Subcutaneous abdominal adipose tissue (tissue), 5 donors: ENCODE measurements at regions not wholly inside any gene's neighbourhood (a gene's known extent, or its start where the extent isn't known, plus 50 kb on each side); places are given as distances from the start of the nearest gene placed in this dataset.

Experiments used
- H3K27ac ChIP-seq: one replicate; pipeline ENCODE4 v1.7.0; 2013; ENCODE audit warnings: low read depth, mild to moderate bottlenecking, inconsistent platforms, low read length, moderate library complexity
- H3K27me3 ChIP-seq, 5 donors: one replicate each; pipeline ENCODE4 v1.7.0; 2013; ENCODE audit warnings: low read length in 5 of 5, inconsistent platforms in 1 of 5; ENCODE audit not compliant: control insufficient read depth in 5 of 5, insufficient read depth in 4 of 5
- H3K36me3 ChIP-seq, 5 donors: one replicate each; pipeline ENCODE4 v1.7.0; 2013; ENCODE audit warnings: low read length in 5 of 5; ENCODE audit not compliant: control insufficient read depth in 5 of 5, insufficient read depth in 5 of 5
- H3K4me1 ChIP-seq, 5 donors: one replicate each; pipeline ENCODE4 v1.7.0; 2013; ENCODE audit warnings: low read length in 5 of 5, mild to moderate bottlenecking in 3 of 5, moderate library complexity in 1 of 5; ENCODE audit not compliant: control insufficient read depth in 5 of 5, insufficient read depth in 5 of 5
- H3K4me3 ChIP-seq, 5 donors: one replicate each; pipeline ENCODE4 v1.7.0; 2013; ENCODE audit warnings: low read length in 5 of 5, low read depth in 1 of 5
- H3K9ac ChIP-seq, 5 donors: one replicate each; pipeline ENCODE4 v1.7.0; 2013; ENCODE audit warnings: low read length in 5 of 5, mild to moderate bottlenecking in 4 of 5, moderate library complexity in 3 of 5
- H3K9me3 ChIP-seq, 5 donors: one replicate each; pipeline ENCODE4 v1.7.0; 2013; ENCODE audit warnings: low read length in 5 of 5; ENCODE audit not compliant: control insufficient read depth in 5 of 5
- donor health status: healthy.
- donor health status: healthy.
- donor health status: healthy.
- donor health status: healthy.
- donor health status: healthy.

DNA sequence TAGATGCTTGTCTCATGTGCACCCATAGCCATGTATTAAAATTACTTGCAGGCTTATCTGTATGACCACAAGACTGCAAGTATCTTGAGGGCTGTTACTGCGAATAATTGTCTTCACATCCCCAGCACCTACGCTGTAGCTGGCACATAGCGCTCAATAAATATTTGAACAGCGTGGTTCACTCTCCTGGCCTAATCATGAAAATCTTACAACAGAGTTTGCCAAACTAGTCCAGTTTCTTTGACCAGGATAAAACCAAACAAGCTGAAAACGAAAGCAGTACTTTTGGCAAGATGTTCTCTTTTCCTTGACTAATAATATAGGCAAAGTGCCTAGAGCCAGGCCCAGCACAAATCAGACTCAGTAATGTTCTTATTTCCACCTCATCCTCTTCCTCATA is 106.7 kb downstream of the RPS29 start:
- Histone ChIP-seq H3K36me3 (no peaks in the 10 kb centered on the region), H3K4me3 (no peak overlapping the region), H3K4me1 (no peaks in the 10 kb centered on the region), H3K27me3 (no peaks in the 10 kb centered on the region), H3K9me3 (peaks cover 0 to 5% (median 3%) of the 10 kb centered on the region in 5 donors), H3K9ac (no peak overlapping the region), H3K27ac (no peak overlapping the region)

- H3K4me3 ChIP-seq = no peak overlapping the region
- no peaks in the 10 kb centered on the region for H3K36me3 ChIP-seq
- no peak overlapping the region for H3K27ac ChIP-seq
- H3K27me3 ChIP-seq = no peaks in the 10 kb centered on the region
- peaks cover 0 to 5% (median 3%) of the 10 kb centered on the region in 5 donors for H3K9me3 ChIP-seq
- no peak overlapping the region for H3K9ac ChIP-seq
- no peaks in the 10 kb centered on the region for H3K4me1 ChIP-seq
Measured at GRCh38 chr14:49478784-49479183, 107.4 kb downstream of the RPS29 start.

DNA sequence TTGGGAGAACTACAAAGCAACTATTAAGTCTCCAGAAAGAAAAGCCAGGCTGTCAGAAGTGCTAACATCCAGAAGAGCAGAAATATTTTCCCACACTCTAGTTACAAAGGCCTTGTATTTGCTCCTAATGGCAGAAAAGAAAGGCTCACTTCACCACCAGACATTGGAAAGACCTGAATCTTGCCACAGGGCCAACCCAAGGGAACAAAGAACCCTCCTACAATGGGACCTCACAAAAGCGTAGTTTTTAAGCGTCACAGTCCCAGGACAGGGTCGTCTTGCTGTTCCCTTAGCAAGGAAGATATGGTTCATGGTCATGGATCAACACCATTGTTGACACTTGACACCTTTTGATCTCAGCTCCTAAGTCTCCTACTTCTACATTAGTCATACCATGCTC is 119.1 kb downstream of the RPS29 start:
- H3K27me3 ChIP-seq = peaks cover 0 to 3% (median 0%) of the 10 kb centered on the region in 5 donors
- no peak overlapping the region for H3K27ac ChIP-seq
- H3K4me1 ChIP-seq = no peaks in the 10 kb centered on the region
- no peaks in the 10 kb centered on the region for H3K9me3 ChIP-seq
- H3K36me3 ChIP-seq = no peaks in the 10 kb centered on the region
- no peak overlapping the region for H3K4me3 ChIP-seq
- H3K9ac ChIP-seq = no peak overlapping the region

GRCh38 chr14:49464885-49465284 is 121.3 kb downstream of the RPS29 start:
- Histone ChIP-seq H3K4me3 (no peak overlapping the region), H3K9me3 (no peaks in the 10 kb centered on the region), H3K9ac (no peak overlapping the region), H3K4me1 (no peaks in the 10 kb centered on the region), H3K27ac (no peak overlapping the region), H3K36me3 (no peaks in the 10 kb centered on the region), H3K27me3 (peaks cover 0 to 3% (median 0%) of the 10 kb centered on the region in 5 donors)

- no peak overlapping the region for H3K4me3 ChIP-seq
- no peaks in the 10 kb centered on the region for H3K9me3 ChIP-seq
Measured at GRCh38 chr14:49463146-49463545, 123.0 kb downstream of the RPS29 start.

GRCh38 chr14:49461529-49462401 is 124.4 kb downstream of the RPS29 start:
- Histone ChIP-seq H3K4me1 (no peaks in the 10 kb centered on the region), H3K9ac (no peak overlapping the region), H3K27me3 (no peaks in the 10 kb centered on the region), H3K36me3 (no peaks in the 10 kb centered on the region), H3K4me3 (no peak overlapping the region), H3K27ac (no peak overlapping the region), H3K9me3 (no peaks in the 10 kb centered on the region)

More at GRCh38 chr14:49463146-49463545, 123.0 kb downstream of the RPS29 start:
- H3K9ac ChIP-seq = no peak overlapping the region
- no peaks in the 10 kb centered on the region for H3K36me3 ChIP-seq
- no peak overlapping the region for H3K27ac ChIP-seq
- H3K27me3 ChIP-seq = peaks cover 0 to 3% (median 0%) of the 10 kb centered on the region in 5 donors
- no peaks in the 10 kb centered on the region for H3K4me1 ChIP-seq

DNA sequence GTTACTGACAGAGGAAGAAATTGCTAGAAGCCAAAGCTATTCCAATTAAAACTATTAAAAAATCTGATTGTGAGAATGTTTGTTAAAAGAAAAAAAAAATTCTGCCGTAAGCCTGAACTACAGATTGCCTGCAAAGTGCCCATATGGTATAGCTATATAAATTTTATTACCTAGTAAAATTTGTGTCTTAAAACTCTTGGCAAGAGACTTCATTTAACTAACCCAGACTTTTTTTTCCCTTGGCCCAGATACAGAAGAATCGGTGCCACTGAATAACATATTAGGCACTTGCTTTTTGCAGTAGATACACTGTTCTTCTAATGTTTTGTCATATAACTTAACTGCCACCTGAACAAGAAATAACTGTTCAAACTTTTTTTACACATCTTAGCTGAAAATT is 125.5 kb downstream of the RPS29 start:
- no peak overlapping the region for H3K4me3 ChIP-seq
- H3K36me3 ChIP-seq = no peaks in the 10 kb centered on the region
- no peak overlapping the region for H3K9ac ChIP-seq
- H3K27me3 ChIP-seq = no peaks in the 10 kb centered on the region
- no peak overlapping the region for H3K27ac ChIP-seq
- H3K4me1 ChIP-seq = no peaks in the 10 kb centered on the region
- H3K9me3 ChIP-seq = no peaks in the 10 kb centered on the region

DNA sequence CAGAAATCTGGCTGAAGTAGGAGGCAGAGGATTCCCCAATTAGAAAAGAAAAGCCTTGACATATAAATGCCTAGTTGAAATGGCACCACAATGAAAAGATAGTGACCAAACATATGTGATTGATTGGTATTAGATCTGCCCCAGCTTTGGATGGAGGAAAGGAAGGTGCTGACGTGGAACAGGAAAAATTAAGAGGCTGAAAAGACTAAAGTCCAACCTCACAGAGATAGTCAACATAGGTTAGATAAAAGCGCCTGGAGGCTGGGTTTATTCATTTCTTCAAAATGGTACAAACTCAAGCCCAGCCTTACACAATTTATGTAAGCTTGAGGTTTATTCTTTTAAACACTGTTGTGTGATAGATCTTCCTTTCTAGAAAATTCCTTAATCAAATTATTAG is 129.6 kb downstream of the RPS29 start:
- Histone ChIP-seq H3K4me1 (no peaks in the 10 kb centered on the region), H3K36me3 (no peaks in the 10 kb centered on the region), H3K9me3 (no peaks in the 10 kb centered on the region), H3K27me3 (no peaks in the 10 kb centered on the region), H3K4me3 (no peak overlapping the region), H3K27ac (no peak overlapping the region), H3K9ac (no peak overlapping the region)

- no peak overlapping the region for H3K4me3 ChIP-seq
- H3K9me3 ChIP-seq = peaks cover 10 to 20% (median 14%) of the 10 kb centered on the region in 5 donors
- H3K4me1 ChIP-seq = no peaks in the 10 kb centered on the region
- no peak overlapping the region for H3K9ac ChIP-seq
- H3K27me3 ChIP-seq = peaks cover 0 to 2% (median 0%) of the 10 kb centered on the region in 5 donors
- no peak overlapping the region for H3K27ac ChIP-seq
- no peaks in the 10 kb centered on the region for H3K36me3 ChIP-seq
Measured at GRCh38 chr14:49451938-49452337, 134.2 kb downstream of the RPS29 start.

GRCh38 chr14:49449749-49450148 is 136.4 kb downstream of the RPS29 start:
- Histone ChIP-seq H3K27me3 (peaks cover 0 to 2% (median 0%) of the 10 kb centered on the region in 5 donors), H3K9ac (no peak overlapping the region), H3K36me3 (no peaks in the 10 kb centered on the region), H3K9me3 (peaks cover 10 to 20% (median 14%) of the 10 kb centered on the region in 5 donors), H3K4me1 (no peaks in the 10 kb centered on the region), H3K27ac (no peak overlapping the region), H3K4me3 (peak overlapping the region in 1 of 5 donors; percentile 14)
